Adrenal gland (tissue), 5 donors: ENCODE measurements at regions not wholly inside any gene's neighbourhood (a gene's known extent, or its start where the extent isn't known, plus 50 kb on each side); places are given as distances from the start of the nearest gene placed in this dataset.

ENCODE experiments used
- POLR2A ChIP-seq, 2 donors: fragments of 450-650 bp; IDR thresholded peaks; one replicate each; pipeline ENCODE4 v1.6.1; 2017; ENCODE audit warnings: antibody characterized with exemption in 2 of 2, mild to moderate bottlenecking in 2 of 2, moderate library complexity in 1 of 2
- TF ChIP-seq, protein P1 (sequence below), 6 experiments: fragments of 450-650 bp in 4 of 6; fragments of 200-600 bp in 2 of 6; sonication (generic) in 1 of 6; IDR thresholded peaks; 1 replicate in 5 of 6; 2 replicates in 1 of 6; pipeline versions ENCODE4 v1.5.1 to v1.8.0; 2016 to 2021; ENCODE audit warnings: antibody characterized with exemption in 6 of 6, mild to moderate bottlenecking in 2 of 6, moderate library complexity in 1 of 6
- donor health status: DM: no; HTN: no; CAD: no.

- TF ChIP-seq, protein P1, sequence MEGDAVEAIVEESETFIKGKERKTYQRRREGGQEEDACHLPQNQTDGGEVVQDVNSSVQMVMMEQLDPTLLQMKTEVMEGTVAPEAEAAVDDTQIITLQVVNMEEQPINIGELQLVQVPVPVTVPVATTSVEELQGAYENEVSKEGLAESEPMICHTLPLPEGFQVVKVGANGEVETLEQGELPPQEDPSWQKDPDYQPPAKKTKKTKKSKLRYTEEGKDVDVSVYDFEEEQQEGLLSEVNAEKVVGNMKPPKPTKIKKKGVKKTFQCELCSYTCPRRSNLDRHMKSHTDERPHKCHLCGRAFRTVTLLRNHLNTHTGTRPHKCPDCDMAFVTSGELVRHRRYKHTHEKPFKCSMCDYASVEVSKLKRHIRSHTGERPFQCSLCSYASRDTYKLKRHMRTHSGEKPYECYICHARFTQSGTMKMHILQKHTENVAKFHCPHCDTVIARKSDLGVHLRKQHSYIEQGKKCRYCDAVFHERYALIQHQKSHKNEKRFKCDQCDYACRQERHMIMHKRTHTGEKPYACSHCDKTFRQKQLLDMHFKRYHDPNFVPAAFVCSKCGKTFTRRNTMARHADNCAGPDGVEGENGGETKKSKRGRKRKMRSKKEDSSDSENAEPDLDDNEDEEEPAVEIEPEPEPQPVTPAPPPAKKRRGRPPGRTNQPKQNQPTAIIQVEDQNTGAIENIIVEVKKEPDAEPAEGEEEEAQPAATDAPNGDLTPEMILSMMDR (IDR thresholded peaks at IDR 0.05), result no peak
- TF ChIP-seq POLR2A (IDR thresholded peaks at IDR 0.05), result no peak
Measured at GRCh38 chr2:74037379-74037860, 52.7 kb downstream of the TET3 start.
